K562 (cell line): ENCODE measurements at regions not wholly inside any gene's neighbourhood (a gene's known extent, or its start where the extent isn't known, plus 50 kb on each side); places are given as distances from the start of the nearest gene placed in this dataset.
A peak's percentile ranks its signal among the peaks of the same experiment; 100 is the strongest.

Experiments used
- ARHGAP35 ChIP-seq: fragments of 450-650 bp; IDR thresholded peaks from 2 replicates; pipeline ENCODE4 v1.6.1; 2018; ENCODE audit not compliant: partially characterized antibody
- HNRNPUL1 ChIP-seq: fragments of 200-400 bp; formaldehyde crosslinking; IDR thresholded peaks from 2 replicates; pipeline ENCODE4 v1.6.1; 2017; ENCODE audit warnings: low read length
- JUND ChIP-seq, 2 experiments: IDR thresholded peaks; 2 replicates in 1 of 2; 3 replicates in 1 of 2; pipeline ENCODE4 v1.6.1; 2011; ENCODE audit warnings: borderline replicate concordance in 2 of 2, low read depth in 2 of 2, low read length in 2 of 2, improper control_type of control experiment in 1 of 2, missing biosample characterization in 1 of 2, missing genetic modification characterization in 1 of 2, missing genetic modification reagents in 1 of 2
- MAZ ChIP-seq, 2 experiments: fragments of 450-650 bp in 1 of 2; sonication (generic) in 1 of 2; formaldehyde crosslinking; IDR thresholded peaks in 1 of 2; conservative IDR thresholded peaks in 1 of 2; 2 replicates each; pipeline versions ENCODE4 v1.4.0 to v1.5.0; 2020; ENCODE audit warnings: mild to moderate bottlenecking in 1 of 2, missing genetic modification reagents in 1 of 2
- NR2F6 ChIP-seq: fragments of 450-650 bp; formaldehyde crosslinking; IDR thresholded peaks from 2 replicates; pipeline ENCODE4 v1.4.0; 2020; ENCODE audit warnings: mild to moderate bottlenecking
- ZC3H8 ChIP-seq: fragments of 450-650 bp; IDR thresholded peaks from 2 replicates; pipeline ENCODE4 v1.6.1; 2017
- ZNF347 ChIP-seq: fragments of 450-650 bp; formaldehyde crosslinking; IDR thresholded peaks from 2 replicates; pipeline ENCODE4 v1.4.0; 2020; ENCODE audit warnings: low read depth, mild to moderate bottlenecking, moderate library complexity
- ZNF668 ChIP-seq: fragments of 250-450 bp; sonication (Bioruptor Pico); IDR thresholded peaks from 2 replicates; pipeline ENCODE4 v1.8.0; 2022; ENCODE audit warnings: mild to moderate bottlenecking, inconsistent platforms
- TF ChIP-seq, protein P1 (sequence below): fragments of 200-400 bp; formaldehyde crosslinking; IDR thresholded peaks from 2 replicates; pipeline ENCODE4 v1.6.1; 2017; ENCODE audit warnings: mild to moderate bottlenecking, low read depth, low read length, moderate library complexity
- TF ChIP-seq, protein P2 (sequence below), 2 experiments: fragments of 450-650 bp; formaldehyde crosslinking in 1 of 2; IDR thresholded peaks; 2 replicates each; pipeline versions ENCODE4 v1.4.0 to v1.6.1; 2014 to 2020; ENCODE audit warnings: mild to moderate bottlenecking in 2 of 2, borderline replicate concordance in 1 of 2, low read depth in 1 of 2
- TF ChIP-seq, protein P3 (sequence below), 3 experiments: fragments of 200-800 bp in 1 of 3; sonication (Bioruptor generic) in 1 of 3; sonication (generic) in 1 of 3; formaldehyde crosslinking in 1 of 3; IDR thresholded peaks; 2 replicates each; pipeline versions ENCODE4 v1.6.1 to v1.8.0; 2016 to 2022; ENCODE audit warnings: mild to moderate bottlenecking in 2 of 3, missing compliant biosample characterization in 2 of 3, missing genetic modification characterization in 2 of 3, missing genetic modification reagents in 1 of 3

DNA sequence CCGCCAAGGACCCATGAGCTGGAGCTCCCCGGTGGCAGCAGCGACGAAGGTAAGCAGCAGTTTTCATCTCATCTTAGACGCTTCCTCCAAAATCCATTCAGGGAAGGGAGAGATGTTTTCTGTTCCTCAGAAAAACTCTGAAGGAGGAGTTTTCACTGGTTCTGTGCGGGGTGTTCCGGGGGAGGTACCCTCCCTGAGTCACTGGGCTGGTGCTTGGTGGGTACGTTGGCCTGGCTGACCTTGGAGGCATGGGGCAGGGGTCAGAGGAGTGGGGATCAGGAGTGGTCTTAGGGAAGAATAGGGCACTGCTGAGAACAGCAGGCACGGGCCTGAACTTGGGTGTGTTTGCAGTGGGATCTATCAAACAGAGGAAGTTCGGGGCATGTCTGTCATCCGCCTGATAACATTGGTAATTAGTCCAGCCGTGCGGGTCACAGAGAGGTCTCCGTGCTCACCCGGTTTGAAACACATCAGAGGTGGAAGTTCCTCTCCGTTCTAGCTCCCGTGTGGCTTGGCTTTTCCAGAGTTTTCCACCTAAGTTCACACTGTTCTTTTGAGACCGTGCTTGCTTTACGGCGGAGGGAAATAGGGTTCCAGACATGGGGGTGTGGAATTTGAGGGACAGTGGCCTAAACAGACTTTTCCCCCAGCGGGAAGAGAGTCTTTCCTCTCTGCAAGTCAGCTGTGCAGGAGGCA lies 59.6 kb upstream of the CIBAR2 start (continued):
- TF ChIP-seq, protein P1, sequence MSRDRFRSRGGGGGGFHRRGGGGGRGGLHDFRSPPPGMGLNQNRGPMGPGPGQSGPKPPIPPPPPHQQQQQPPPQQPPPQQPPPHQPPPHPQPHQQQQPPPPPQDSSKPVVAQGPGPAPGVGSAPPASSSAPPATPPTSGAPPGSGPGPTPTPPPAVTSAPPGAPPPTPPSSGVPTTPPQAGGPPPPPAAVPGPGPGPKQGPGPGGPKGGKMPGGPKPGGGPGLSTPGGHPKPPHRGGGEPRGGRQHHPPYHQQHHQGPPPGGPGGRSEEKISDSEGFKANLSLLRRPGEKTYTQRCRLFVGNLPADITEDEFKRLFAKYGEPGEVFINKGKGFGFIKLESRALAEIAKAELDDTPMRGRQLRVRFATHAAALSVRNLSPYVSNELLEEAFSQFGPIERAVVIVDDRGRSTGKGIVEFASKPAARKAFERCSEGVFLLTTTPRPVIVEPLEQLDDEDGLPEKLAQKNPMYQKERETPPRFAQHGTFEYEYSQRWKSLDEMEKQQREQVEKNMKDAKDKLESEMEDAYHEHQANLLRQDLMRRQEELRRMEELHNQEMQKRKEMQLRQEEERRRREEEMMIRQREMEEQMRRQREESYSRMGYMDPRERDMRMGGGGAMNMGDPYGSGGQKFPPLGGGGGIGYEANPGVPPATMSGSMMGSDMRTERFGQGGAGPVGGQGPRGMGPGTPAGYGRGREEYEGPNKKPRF, result no peak
- TF ChIP-seq ZNF668 (CRISPR knock-in tag) (no peak), ZC3H8 (no peak), JUND (IDR thresholded peaks at IDR 0.05; ENCODE audit: borderline replicate concordance, low read depth, low read length) (peak; percentile 64; the same call in 1 of the 2 replicates), JUND (tag; IDR thresholded peaks at IDR 0.05; ENCODE audit: borderline replicate concordance, low read depth, low read length) (peak; percentile 70; the same call in 1 of the 3 replicates), NR2F6 (CRISPR knock-in tag) (0 out of 2 replicates have a peak, but pooled peaks have one; percentile 19), ZNF347 (CRISPR knock-in tag) (no peak), HNRNPUL1 (no peak), ARHGAP35 (no peak), MAZ (CRISPR knock-in tag; conservative IDR thresholded peaks at IDR 0.05 in 1 of 2, IDR thresholded peaks at IDR 0.05 in 1 of 2) (peak in 1 of 2 experiments; percentile 20; a peak in 1 of 4 replicates)
- TF ChIP-seq, protein P2, sequence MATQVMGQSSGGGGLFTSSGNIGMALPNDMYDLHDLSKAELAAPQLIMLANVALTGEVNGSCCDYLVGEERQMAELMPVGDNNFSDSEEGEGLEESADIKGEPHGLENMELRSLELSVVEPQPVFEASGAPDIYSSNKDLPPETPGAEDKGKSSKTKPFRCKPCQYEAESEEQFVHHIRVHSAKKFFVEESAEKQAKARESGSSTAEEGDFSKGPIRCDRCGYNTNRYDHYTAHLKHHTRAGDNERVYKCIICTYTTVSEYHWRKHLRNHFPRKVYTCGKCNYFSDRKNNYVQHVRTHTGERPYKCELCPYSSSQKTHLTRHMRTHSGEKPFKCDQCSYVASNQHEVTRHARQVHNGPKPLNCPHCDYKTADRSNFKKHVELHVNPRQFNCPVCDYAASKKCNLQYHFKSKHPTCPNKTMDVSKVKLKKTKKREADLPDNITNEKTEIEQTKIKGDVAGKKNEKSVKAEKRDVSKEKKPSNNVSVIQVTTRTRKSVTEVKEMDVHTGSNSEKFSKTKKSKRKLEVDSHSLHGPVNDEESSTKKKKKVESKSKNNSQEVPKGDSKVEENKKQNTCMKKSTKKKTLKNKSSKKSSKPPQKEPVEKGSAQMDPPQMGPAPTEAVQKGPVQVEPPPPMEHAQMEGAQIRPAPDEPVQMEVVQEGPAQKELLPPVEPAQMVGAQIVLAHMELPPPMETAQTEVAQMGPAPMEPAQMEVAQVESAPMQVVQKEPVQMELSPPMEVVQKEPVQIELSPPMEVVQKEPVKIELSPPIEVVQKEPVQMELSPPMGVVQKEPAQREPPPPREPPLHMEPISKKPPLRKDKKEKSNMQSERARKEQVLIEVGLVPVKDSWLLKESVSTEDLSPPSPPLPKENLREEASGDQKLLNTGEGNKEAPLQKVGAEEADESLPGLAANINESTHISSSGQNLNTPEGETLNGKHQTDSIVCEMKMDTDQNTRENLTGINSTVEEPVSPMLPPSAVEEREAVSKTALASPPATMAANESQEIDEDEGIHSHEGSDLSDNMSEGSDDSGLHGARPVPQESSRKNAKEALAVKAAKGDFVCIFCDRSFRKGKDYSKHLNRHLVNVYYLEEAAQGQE (IDR thresholded peaks at IDR 0.05; ENCODE audit: borderline replicate concordance), result peak; percentile 6; the same call in 1 of the 2 replicates
- TF ChIP-seq, protein P2 (CRISPR knock-in tag; IDR thresholded peaks at IDR 0.05; ENCODE audit: low read depth), result no peak
- TF ChIP-seq, protein P3, sequence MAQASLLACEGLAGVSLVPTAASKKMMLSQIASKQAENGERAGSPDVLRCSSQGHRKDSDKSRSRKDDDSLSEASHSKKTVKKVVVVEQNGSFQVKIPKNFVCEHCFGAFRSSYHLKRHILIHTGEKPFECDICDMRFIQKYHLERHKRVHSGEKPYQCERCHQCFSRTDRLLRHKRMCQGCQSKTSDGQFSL (CRISPR knock-in tag; IDR thresholded peaks at IDR 0.05), result no peak
- TF ChIP-seq, protein P3 (tag; IDR thresholded peaks at IDR 0.05), result no peak
